HepG2 (cell line): ENCODE measurements at regions not wholly inside any gene's neighbourhood (a gene's known extent, or its start where the extent isn't known, plus 50 kb on each side); places are given as distances from the start of the nearest gene placed in this dataset.

Experiments
- ARHGAP35 ChIP-seq: sonication (generic); formaldehyde crosslinking; IDR thresholded peaks from 2 replicates; pipeline ENCODE4 v1.9.0; 2022; ENCODE audit warnings: mild to moderate bottlenecking, inconsistent platforms, moderate library complexity, missing genetic modification reagents, borderline replicate concordance
- CEBPG ChIP-seq: IDR thresholded peaks from 2 replicates; pipeline ENCODE4 v1.6.1; 2016
- DDIT3 ChIP-seq: sonication (generic); formaldehyde crosslinking; IDR thresholded peaks from 2 replicates; pipeline ENCODE4 v1.4.0; 2020; ENCODE audit warnings: mild to moderate bottlenecking, missing genetic modification reagents
- ETV5 ChIP-seq: IDR thresholded peaks from 2 replicates; pipeline ENCODE4 v1.6.1; 2018; ENCODE audit warnings: missing biosample characterization, missing genetic modification reagents, inconsistent platforms, borderline replicate concordance
- HMGXB4 ChIP-seq, 2 experiments: sonication (generic) in 1 of 2; formaldehyde crosslinking in 1 of 2; IDR thresholded peaks; 2 replicates each; pipeline versions ENCODE4 v1.4.0 to v1.6.1; 2018 to 2020; ENCODE audit warnings: missing genetic modification reagents in 2 of 2, borderline replicate concordance in 1 of 2, low read depth in 1 of 2, mild to moderate bottlenecking in 1 of 2, missing biosample characterization in 1 of 2
- HNF4A ChIP-seq: sonication (generic); formaldehyde crosslinking; IDR thresholded peaks from 2 replicates; pipeline ENCODE4 v1.4.0; 2020; ENCODE audit warnings: missing genetic modification reagents
- TARDBP ChIP-seq: sonication (generic); formaldehyde crosslinking; IDR thresholded peaks from 2 replicates; pipeline ENCODE4 v1.8.0; 2022; ENCODE audit warnings: mild to moderate bottlenecking, missing genetic modification reagents
- ZBTB40 ChIP-seq, 2 experiments: fragments of 450-650 bp in 1 of 2; sonication (generic) in 1 of 2; formaldehyde crosslinking in 1 of 2; IDR thresholded peaks; 2 replicates each; pipeline versions ENCODE4 v1.6.1 to v1.8.0; 2016 to 2022; ENCODE audit warnings: antibody characterized with exemption in 1 of 2, mild to moderate bottlenecking in 1 of 2, missing genetic modification reagents in 1 of 2
- ZNF564 ChIP-seq: sonication (generic); formaldehyde crosslinking; IDR thresholded peaks from 2 replicates; pipeline ENCODE4 v1.8.1; 2023; ENCODE audit warnings: mild to moderate bottlenecking, missing genetic modification reagents
- ZNF772 ChIP-seq: sonication (generic); formaldehyde crosslinking; IDR thresholded peaks from 2 replicates; pipeline ENCODE4 v1.5.0; 2020; ENCODE audit warnings: mild to moderate bottlenecking, missing genetic modification reagents
- ZNF800 ChIP-seq: sonication (generic); formaldehyde crosslinking; IDR thresholded peaks from 2 replicates; pipeline ENCODE4 v1.4.0; 2020; ENCODE audit warnings: missing genetic modification reagents

GRCh38 chr5:135697959-135698345 lies 119.2 kb upstream of the CXCL14 start (continued):
- TF ChIP-seq HMGXB4 (CRISPR knock-in tag; IDR thresholded peaks at IDR 0.05; ENCODE audit: borderline replicate concordance in 1 of 2, low read depth in 1 of 2) = no peak
- no peak for TF ChIP-seq ETV5
- no peak for TF ChIP-seq DDIT3 (CRISPR knock-in tag)
- no peak for TF ChIP-seq CEBPG (CRISPR knock-in tag)
- TF ChIP-seq HNF4A (CRISPR knock-in tag) = no peak
- no peak for TF ChIP-seq ZNF772 (CRISPR knock-in tag)
- TF ChIP-seq ARHGAP35 (CRISPR knock-in tag) = no peak
- no peak for TF ChIP-seq TARDBP (CRISPR knock-in tag)
- TF ChIP-seq ZNF800 (CRISPR knock-in tag) = no peak
- no peak for TF ChIP-seq ZBTB40 (IDR thresholded peaks at IDR 0.05)
- no peak for TF ChIP-seq ZBTB40 (CRISPR knock-in tag; IDR thresholded peaks at IDR 0.05)
- TF ChIP-seq ZNF564 (CRISPR knock-in tag) = no peak
